Sigmoid colon (tissue), 4 donors: ENCODE measurements at regions not wholly inside any gene's neighbourhood (a gene's known extent, or its start where the extent isn't known, plus 50 kb on each side); places are given as distances from the start of the nearest gene placed in this dataset.

Experiments used
- EP300 ChIP-seq, 4 donors: sonication (generic); formaldehyde crosslinking; IDR thresholded peaks; one replicate each; pipeline ENCODE4 v1.6.1; 2017; ENCODE audit warnings: antibody characterized with exemption in 4 of 4
- POLR2AphosphoS5 ChIP-seq, 4 donors: sonication (generic); formaldehyde crosslinking; IDR thresholded peaks; one replicate each; pipeline ENCODE4 v1.6.1; 2017; ENCODE audit warnings: antibody characterized with exemption in 4 of 4
- TF ChIP-seq, protein P1 (sequence below), 4 experiments: fragments of 450-650 bp in 3 of 4; fragments of 200-600 bp in 1 of 4; IDR thresholded peaks; one replicate each; pipeline ENCODE4 v1.5.1; 2016 to 2019; ENCODE audit warnings: antibody characterized with exemption in 4 of 4, mild to moderate bottlenecking in 3 of 4, moderate library complexity in 2 of 4

DNA sequence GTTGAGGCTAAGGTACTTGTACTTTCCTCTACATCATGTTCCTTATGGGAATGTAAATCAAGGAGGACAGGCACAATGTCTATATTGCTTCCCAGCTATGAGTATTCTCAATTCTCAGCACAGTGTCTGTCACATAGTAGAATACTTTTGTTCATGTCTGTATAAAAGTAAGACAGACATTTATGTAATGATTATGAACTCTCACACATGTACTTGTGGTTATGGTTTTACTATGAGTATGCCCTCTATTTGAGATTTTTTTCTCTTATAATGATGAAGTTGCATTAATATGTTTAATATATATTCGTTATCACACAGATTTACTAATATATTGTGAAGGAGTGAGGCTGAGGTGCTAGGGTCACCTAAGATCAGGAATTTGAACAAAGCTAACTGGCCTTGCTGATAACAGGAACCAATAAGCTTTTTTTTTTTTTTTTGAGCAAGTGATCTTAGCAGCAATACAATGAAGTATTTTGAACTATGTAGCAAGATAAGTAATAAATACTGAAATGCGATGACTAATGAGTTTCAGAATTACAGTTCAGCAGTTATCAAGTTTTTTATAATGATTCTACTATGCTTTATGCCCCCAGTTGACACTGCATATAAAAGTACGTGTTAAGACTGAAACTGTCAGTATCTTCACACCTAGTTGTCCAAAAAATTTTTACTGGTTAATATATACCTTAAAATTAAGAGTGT is 623.1 kb downstream of the HTR1B start:
- TF ChIP-seq, protein P1, sequence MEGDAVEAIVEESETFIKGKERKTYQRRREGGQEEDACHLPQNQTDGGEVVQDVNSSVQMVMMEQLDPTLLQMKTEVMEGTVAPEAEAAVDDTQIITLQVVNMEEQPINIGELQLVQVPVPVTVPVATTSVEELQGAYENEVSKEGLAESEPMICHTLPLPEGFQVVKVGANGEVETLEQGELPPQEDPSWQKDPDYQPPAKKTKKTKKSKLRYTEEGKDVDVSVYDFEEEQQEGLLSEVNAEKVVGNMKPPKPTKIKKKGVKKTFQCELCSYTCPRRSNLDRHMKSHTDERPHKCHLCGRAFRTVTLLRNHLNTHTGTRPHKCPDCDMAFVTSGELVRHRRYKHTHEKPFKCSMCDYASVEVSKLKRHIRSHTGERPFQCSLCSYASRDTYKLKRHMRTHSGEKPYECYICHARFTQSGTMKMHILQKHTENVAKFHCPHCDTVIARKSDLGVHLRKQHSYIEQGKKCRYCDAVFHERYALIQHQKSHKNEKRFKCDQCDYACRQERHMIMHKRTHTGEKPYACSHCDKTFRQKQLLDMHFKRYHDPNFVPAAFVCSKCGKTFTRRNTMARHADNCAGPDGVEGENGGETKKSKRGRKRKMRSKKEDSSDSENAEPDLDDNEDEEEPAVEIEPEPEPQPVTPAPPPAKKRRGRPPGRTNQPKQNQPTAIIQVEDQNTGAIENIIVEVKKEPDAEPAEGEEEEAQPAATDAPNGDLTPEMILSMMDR (IDR thresholded peaks at IDR 0.05), result no peak
- TF ChIP-seq EP300 (IDR thresholded peaks at IDR 0.05) (no peak), POLR2AphosphoS5 (IDR thresholded peaks at IDR 0.05) (no peak)
